Epithelial cell of esophagus (primary cell): ENCODE measurements at regions not wholly inside any gene's neighbourhood (a gene's known extent, or its start where the extent isn't known, plus 50 kb on each side); places are given as distances from the start of the nearest gene placed in this dataset.

Experiments used
- DNase-seq: peaks from one replicate; pipeline ENCODE4 v3.0.0; 2010; ENCODE audit warnings: low read depth
- H3K4me3 ChIP-seq: 2 replicates; pipeline ENCODE4 v1.5.1; 2011; ENCODE audit warnings: mild to moderate bottlenecking, low read length, control low read depth
- CTCF ChIP-seq: IDR thresholded peaks from 2 replicates; pipeline ENCODE4 v1.5.1; 2011; ENCODE audit warnings: low read depth, mild to moderate bottlenecking, low read length, control low read depth, inconsistent platforms; ENCODE audit not compliant: insufficient read depth; ENCODE audit errors: missing control alignments

DNA sequence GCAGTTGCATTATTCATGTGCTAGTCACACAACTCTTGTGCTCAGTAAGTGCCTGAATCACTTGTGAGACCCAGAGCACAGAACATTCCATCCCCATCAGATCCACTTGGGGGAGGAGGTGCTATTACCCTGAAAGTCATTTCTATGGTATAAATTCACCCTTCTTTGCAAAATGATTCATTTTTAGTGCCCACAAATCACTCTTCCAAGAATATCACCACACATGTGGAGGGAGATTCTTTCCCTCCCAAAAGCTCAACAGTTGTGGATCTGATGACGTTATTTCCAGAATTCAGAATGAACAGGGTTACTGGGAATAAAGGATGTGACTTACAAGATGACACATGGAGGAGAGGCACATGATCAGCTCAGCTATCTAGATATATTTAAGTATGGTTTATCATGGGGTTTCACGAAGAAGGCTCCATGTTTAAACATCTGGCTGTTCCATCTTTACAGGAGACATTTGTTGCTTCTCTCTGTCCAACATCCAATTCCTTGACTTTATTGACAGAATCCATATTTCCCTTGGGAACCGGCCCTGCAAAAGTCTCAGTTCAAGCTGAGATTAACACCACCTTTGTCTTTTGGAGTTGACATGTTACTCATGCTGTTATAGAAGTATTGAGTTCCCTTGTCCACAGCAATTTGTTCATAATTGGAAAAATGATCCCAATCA is 214.2 kb upstream of the PROK2 start:
- DNase-seq = peak; percentile 21
- no peak for TF ChIP-seq CTCF
- H3K4me3 ChIP-seq = no peak overlapping the region

- no peak overlapping the region for H3K4me3 ChIP-seq
- no peak for DNase-seq
- TF ChIP-seq CTCF = no peak
Observed at GRCh38 chr3:71997066-71997653, 212.2 kb upstream of the PROK2 start.

- H3K4me3 ChIP-seq = no peak overlapping the region
- TF ChIP-seq CTCF = no peak
- no peak for DNase-seq
Observed at GRCh38 chr3:71994906-71995305, 210.0 kb upstream of the PROK2 start.

GRCh38 chr3:71994203-71994602 is 209.3 kb upstream of the PROK2 start:
- H3K4me3 ChIP-seq = no peak overlapping the region
- no peak for TF ChIP-seq CTCF
- DNase-seq = no peak

- TF ChIP-seq CTCF = no peak
- DNase-seq = no peak
- no peak overlapping the region for H3K4me3 ChIP-seq
Observed at GRCh38 chr3:71991681-71992080, 206.7 kb upstream of the PROK2 start.

DNA sequence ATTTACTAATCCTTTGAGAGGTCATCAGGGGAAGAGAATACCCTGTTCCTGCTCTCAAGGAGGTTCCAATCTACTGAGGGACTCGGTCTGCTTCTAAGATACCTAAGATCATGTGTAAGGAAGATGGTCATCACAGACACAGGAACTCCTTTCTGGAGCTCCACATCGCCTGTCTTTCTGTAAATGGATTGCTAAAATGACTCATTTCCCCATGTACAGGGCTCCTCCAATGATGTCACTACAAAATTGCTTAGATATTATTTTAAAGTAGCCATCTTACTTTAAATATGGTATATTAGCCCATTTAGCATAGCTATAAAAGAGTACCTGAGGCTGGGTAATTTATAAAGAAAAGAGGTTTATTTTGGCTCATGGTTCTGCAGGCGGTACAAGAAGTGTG is 206.1 kb upstream of the PROK2 start:
- no peak overlapping the region for H3K4me3 ChIP-seq
- no peak for TF ChIP-seq CTCF
- DNase-seq = no peak

DNA sequence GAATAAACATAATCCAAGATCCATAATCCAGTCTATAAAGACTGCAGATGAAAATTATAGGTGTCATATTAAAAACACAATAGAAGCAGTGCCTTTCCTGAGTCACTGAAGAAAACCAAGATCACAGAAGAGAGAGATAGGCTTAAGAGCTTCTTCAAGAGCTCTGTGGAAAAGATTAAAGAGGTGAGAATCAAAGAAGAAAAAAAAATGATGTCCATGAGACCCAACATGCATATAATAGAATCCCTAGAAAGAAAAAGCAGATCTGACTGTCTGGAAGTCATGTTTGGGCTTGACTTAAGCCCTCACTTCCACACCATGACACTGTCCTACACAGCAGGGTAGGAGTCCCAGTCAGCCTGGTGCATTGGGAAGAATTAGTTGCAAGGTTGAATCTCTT is 205.6 kb upstream of the PROK2 start:
- no peak overlapping the region for H3K4me3 ChIP-seq
- no peak for TF ChIP-seq CTCF
- DNase-seq = no peak
